ENCODE measurements at regions not wholly inside any gene's neighbourhood (a gene's known extent, or its start where the extent isn't known, plus 50 kb on each side); places are given as distances from the start of the nearest gene placed in this dataset.

DNA sequence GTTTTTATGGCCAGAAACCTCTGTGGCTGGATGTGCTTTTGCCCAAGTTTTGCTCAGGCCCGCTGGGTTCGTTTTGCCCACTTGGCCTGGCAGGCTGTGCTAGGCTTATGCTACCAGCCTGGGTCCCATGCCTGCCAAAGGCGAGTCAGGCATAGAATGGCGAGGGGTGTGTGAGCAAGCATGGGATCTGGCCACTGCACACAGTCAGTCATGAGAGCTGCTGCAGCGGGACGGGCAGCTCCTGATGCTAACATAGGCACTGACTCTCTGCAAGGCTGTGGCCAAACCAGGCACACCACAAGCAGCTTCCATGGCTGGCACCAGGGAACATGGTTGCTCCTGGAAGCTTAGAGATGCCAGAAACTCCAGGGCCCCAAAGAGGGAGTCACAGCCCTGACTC lies 52.9 kb upstream of the PCDH15 start:
- TF ChIP-seq, protein P1, sequence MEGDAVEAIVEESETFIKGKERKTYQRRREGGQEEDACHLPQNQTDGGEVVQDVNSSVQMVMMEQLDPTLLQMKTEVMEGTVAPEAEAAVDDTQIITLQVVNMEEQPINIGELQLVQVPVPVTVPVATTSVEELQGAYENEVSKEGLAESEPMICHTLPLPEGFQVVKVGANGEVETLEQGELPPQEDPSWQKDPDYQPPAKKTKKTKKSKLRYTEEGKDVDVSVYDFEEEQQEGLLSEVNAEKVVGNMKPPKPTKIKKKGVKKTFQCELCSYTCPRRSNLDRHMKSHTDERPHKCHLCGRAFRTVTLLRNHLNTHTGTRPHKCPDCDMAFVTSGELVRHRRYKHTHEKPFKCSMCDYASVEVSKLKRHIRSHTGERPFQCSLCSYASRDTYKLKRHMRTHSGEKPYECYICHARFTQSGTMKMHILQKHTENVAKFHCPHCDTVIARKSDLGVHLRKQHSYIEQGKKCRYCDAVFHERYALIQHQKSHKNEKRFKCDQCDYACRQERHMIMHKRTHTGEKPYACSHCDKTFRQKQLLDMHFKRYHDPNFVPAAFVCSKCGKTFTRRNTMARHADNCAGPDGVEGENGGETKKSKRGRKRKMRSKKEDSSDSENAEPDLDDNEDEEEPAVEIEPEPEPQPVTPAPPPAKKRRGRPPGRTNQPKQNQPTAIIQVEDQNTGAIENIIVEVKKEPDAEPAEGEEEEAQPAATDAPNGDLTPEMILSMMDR (conservative IDR thresholded peaks at IDR 0.05; ENCODE audit: control insufficient read depth, insufficient read depth, low read depth, low read length) = no peak
- H3K4me3 ChIP-seq (ENCODE audit: control insufficient read depth, low read depth, low read length) = no peak overlapping the region

More for the DNA sequence above, 52.9 kb upstream of the PCDH15 start:
- no peak for DNase-seq (ENCODE audit: low read depth)

All from fibroblast of mammary gland (primary cell).